Thyroid gland (tissue), 4 donors: ENCODE measurements at regions not wholly inside any gene's neighbourhood (a gene's known extent, or its start where the extent isn't known, plus 50 kb on each side); places are given as distances from the start of the nearest gene placed in this dataset.
"Not testable (repeated sequence)": the region's sequence is repeated elsewhere in the genome, so short reads cannot be mapped to it uniquely, and the experiment has no call there.

Experiments used
- DNase-seq, 2 donors: peaks; one replicate each; pipeline ENCODE4 v3.0.0-alpha.2; 2019
- H3K27ac ChIP-seq, 3 donors: fragments of 200-600 bp; sonication (generic); 1 replicate in 2 of 3; 2 replicates in 1 of 3; pipeline ENCODE4 v1.5.1; 2016 to 2019; ENCODE audit warnings: mild to moderate bottlenecking in 1 of 3, moderate library complexity in 1 of 3
- H3K27me3 ChIP-seq: fragments of 200-600 bp; sonication (generic); one replicate; pipeline ENCODE4 v1.5.1; 2019
- H3K36me3 ChIP-seq, 2 donors: fragments of 200-600 bp; sonication (generic); one replicate each; pipeline ENCODE4 v1.5.1; 2016 to 2019
- H3K4me1 ChIP-seq, 2 donors: fragments of 200-600 bp; sonication (generic); one replicate each; pipeline ENCODE4 v1.5.1; 2017 to 2019
- H3K4me3 ChIP-seq, 3 donors: fragments of 200-600 bp; sonication (generic); replicated peaks in 1 of 3; 1 replicate in 2 of 3; 2 replicates in 1 of 3; pipeline ENCODE4 v1.5.1; 2016; ENCODE audit warnings: mild to moderate bottlenecking in 1 of 3
- H3K9me3 ChIP-seq: fragments of 200-600 bp; sonication (generic); one replicate; pipeline ENCODE4 v1.5.1; 2017
- CTCF ChIP-seq, 6 experiments: fragments of 200-600 bp in 3 of 6; fragments of 450-650 bp in 3 of 6; sonication (generic) in 3 of 6; IDR thresholded peaks; one replicate each; pipeline ENCODE4 v1.5.1; 2016 to 2019; ENCODE audit warnings: antibody characterized with exemption in 6 of 6, mild to moderate bottlenecking in 2 of 6, inconsistent platforms in 1 of 6, moderate library complexity in 1 of 6
- POLR2A ChIP-seq, 2 donors: fragments of 450-650 bp; IDR thresholded peaks; one replicate each; pipeline ENCODE4 v1.6.1; 2017; ENCODE audit warnings: antibody characterized with exemption in 2 of 2, mild to moderate bottlenecking in 2 of 2, moderate library complexity in 1 of 2
- WGBS, 2 donors: methylation state at CpG; one replicate each; pipeline ENCODE4 v1.1.5; 2017; 5-methylcytosine and 5-hydroxymethylcytosine counted together
- intact Hi-C: fragments of 100-400 bp; cut with DNase I; formaldehyde crosslinking; loops from one replicate; pipeline ENCODE4 v1.15.1; 2023

- H3K9me3 ChIP-seq, result no peaks in the 10 kb centered on the region
- H3K36me3 ChIP-seq, result no peaks in the 10 kb centered on the region
- H3K4me3 ChIP-seq, result no peak overlapping the region
- H3K27me3 ChIP-seq, result no peaks in the 10 kb centered on the region
- TF ChIP-seq CTCF (IDR thresholded peaks at IDR 0.05) (no peak), POLR2A (IDR thresholded peaks at IDR 0.05) (no peak)
- intact Hi-C loops, result no loop called here
- DNase-seq, result no peak
- H3K27ac ChIP-seq, result no peak overlapping the region
- 88 to 94% methylated on average over 2 of the region's 2 CpGs for WGBS, 2 donors
- no peaks in the 10 kb centered on the region for H3K4me1 ChIP-seq
Measured at GRCh38 chr9:87040410-87041009, 93.2 kb upstream of the GAS1 start.

- H3K4me1 ChIP-seq, H3K27ac ChIP-seq, H3K36me3 ChIP-seq, intact Hi-C loops, H3K9me3 ChIP-seq, H3K27me3 ChIP-seq, H3K4me3 ChIP-seq, DNase-seq: not testable (repeated sequence)
- 87 to 93% methylated on average over 29 of the region's 29 CpGs for WGBS, 2 donors
Measured at GRCh38 chr9:87041553-87042235, 94.4 kb upstream of the GAS1 start.

- H3K36me3 ChIP-seq, H3K27ac ChIP-seq, H3K4me1 ChIP-seq, H3K27me3 ChIP-seq, H3K4me3 ChIP-seq, H3K9me3 ChIP-seq, DNase-seq, intact Hi-C loops: not testable (repeated sequence)
- WGBS, 2 donors, result 67 to 79% methylated on average over 2 of the region's 2 CpGs
Measured at GRCh38 chr9:87049929-87050608, 102.8 kb upstream of the GAS1 start.

- intact Hi-C loops, result no loop called here
Measured at GRCh38 chr9:87054999-87055686, 107.8 kb upstream of the GAS1 start.

GRCh38 chr9:87059772-87060171, 112.5 kb upstream of the GAS1 start:
- intact Hi-C loops, result no loop called here

More at GRCh38 chr9:87054999-87055686, 107.8 kb upstream of the GAS1 start:
- H3K4me1 ChIP-seq, result no peaks in the 10 kb centered on the region
- TF ChIP-seq POLR2A (IDR thresholded peaks at IDR 0.05), result no peak
- no peak for TF ChIP-seq CTCF (IDR thresholded peaks at IDR 0.05)
- no peaks in the 10 kb centered on the region for H3K36me3 ChIP-seq
- 82% methylated on average over 2 of the region's 2 CpGs for WGBS, 2 donors
- H3K9me3 ChIP-seq, result no peaks in the 10 kb centered on the region
- H3K27me3 ChIP-seq, result no peaks in the 10 kb centered on the region
- H3K4me3 ChIP-seq, result no peak overlapping the region
- no peak for DNase-seq
- H3K27ac ChIP-seq, result no peak overlapping the region

More at GRCh38 chr9:87059772-87060171, 112.5 kb upstream of the GAS1 start:
- H3K4me3 ChIP-seq, result no peak overlapping the region
- WGBS, 2 donors, result 56 to 66% methylated on average over 2 of the region's 2 CpGs
- H3K4me1 ChIP-seq, result peaks cover 14 to 22% of the 10 kb centered on the region in 2 donors
- no peak overlapping the region for H3K27ac ChIP-seq
- no peak for TF ChIP-seq POLR2A (IDR thresholded peaks at IDR 0.05)
- TF ChIP-seq CTCF (IDR thresholded peaks at IDR 0.05), result no peak
- H3K36me3 ChIP-seq, result no peaks in the 10 kb centered on the region
- H3K9me3 ChIP-seq, result no peaks in the 10 kb centered on the region
- H3K27me3 ChIP-seq, result no peaks in the 10 kb centered on the region
- peak; percentile 18 to 23 for DNase-seq
